ENCODE measurements at regions not wholly inside any gene's neighbourhood (a gene's known extent, or its start where the extent isn't known, plus 50 kb on each side); places are given as distances from the start of the nearest gene placed in this dataset.
"Not testable (repeated sequence)": the region's sequence is repeated elsewhere in the genome, so short reads cannot be mapped to it uniquely, and the experiment has no call there.

DNA sequence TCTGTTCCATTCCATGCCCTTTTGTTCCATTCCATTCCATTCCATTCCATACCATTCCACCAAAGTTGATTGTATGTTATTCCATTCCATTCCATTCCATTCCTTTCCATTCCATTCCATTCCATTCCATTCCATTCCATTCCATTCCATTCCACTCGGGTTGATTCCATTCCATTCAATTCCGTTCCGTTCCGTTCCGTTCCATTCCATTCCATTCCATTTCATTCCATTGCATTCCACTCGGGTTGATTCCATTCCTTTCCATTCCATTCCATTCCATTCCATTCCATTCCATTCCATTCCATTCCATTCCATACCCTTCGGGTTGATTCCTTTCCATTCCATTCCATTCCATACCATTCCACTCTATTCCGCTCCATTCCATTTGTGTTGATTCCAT lies 143.8 kb downstream of the CWH43 start:
- TF ChIP-seq, protein P1, sequence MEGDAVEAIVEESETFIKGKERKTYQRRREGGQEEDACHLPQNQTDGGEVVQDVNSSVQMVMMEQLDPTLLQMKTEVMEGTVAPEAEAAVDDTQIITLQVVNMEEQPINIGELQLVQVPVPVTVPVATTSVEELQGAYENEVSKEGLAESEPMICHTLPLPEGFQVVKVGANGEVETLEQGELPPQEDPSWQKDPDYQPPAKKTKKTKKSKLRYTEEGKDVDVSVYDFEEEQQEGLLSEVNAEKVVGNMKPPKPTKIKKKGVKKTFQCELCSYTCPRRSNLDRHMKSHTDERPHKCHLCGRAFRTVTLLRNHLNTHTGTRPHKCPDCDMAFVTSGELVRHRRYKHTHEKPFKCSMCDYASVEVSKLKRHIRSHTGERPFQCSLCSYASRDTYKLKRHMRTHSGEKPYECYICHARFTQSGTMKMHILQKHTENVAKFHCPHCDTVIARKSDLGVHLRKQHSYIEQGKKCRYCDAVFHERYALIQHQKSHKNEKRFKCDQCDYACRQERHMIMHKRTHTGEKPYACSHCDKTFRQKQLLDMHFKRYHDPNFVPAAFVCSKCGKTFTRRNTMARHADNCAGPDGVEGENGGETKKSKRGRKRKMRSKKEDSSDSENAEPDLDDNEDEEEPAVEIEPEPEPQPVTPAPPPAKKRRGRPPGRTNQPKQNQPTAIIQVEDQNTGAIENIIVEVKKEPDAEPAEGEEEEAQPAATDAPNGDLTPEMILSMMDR (IDR thresholded peaks at IDR 0.05): not testable (repeated sequence)
- TF ChIP-seq POLR2A (IDR thresholded peaks at IDR 0.05): not testable (repeated sequence)

All from thyroid gland (tissue), 4 donors.